A673 (cell line): ENCODE measurements at regions not wholly inside any gene's neighbourhood (a gene's known extent, or its start where the extent isn't known, plus 50 kb on each side); places are given as distances from the start of the nearest gene placed in this dataset.

Source experiments
- CTCF ChIP-seq: fragments of 300-800, 200-600 bp; sonication (generic); conservative IDR thresholded peaks from 2 replicates; pipeline ENCODE4 v1.5.1; 2017; ENCODE audit warnings: low read depth, mild to moderate bottlenecking, antibody characterized with exemption, low read length, moderate library complexity, mixed read lengths
- EZH2 ChIP-seq: fragments of 200-600 bp; sonication (generic); IDR thresholded peaks from 2 replicates; pipeline ENCODE4 v1.6.1; 2017; ENCODE audit warnings: borderline replicate concordance, low read depth, mild to moderate bottlenecking, mixed read lengths, antibody characterized with exemption, low read length; ENCODE audit not compliant: poor library complexity, severe bottlenecking

- TF ChIP-seq CTCF (no peak), EZH2 (no peak)
Measured at GRCh38 chr4:10201381-10202223, 85.0 kb upstream of the WDR1 start.
